ENCODE measurements at regions not wholly inside any gene's neighbourhood (a gene's known extent, or its start where the extent isn't known, plus 50 kb on each side); places are given as distances from the start of the nearest gene placed in this dataset.
"Not testable (repeated sequence)": the region's sequence is repeated elsewhere in the genome, so short reads cannot be mapped to it uniquely, and the experiment has no call there.

DNA sequence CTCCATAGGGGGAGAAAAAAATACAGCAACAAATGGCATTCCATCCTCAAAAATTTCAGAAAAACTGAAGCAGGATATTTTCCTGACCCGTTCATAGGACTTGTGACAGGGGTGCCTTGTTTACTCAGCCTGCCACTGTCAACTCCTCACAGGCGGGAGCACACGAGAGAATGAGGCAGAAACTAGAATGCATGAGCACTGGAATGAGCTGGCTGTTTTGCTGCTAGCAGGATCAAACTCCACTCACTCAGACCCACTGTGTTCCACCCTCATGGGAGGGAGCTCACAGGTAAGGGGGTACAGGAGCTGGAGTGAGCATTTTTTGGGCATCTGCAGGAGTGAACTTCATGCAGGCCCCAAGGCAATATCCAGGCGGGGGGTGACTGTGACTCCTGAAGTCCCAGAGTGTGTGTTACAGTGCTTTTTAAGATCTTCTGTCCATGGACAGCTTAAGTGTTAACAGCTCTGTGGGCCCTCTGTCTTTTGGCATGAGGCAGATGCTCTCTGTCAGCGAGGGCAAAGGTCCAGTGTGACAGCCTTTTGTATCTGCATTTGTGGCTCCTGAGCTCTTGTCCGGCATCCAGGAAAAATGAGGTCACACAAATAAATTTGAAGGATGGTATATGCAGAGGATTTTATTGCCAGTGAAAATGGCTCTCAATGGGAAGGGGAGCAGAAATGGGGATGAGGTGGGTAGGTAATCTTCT, 905.7 kb upstream of the TENM4 start:
- no peak for DNase-seq (ENCODE audit: low read depth)

DNA sequence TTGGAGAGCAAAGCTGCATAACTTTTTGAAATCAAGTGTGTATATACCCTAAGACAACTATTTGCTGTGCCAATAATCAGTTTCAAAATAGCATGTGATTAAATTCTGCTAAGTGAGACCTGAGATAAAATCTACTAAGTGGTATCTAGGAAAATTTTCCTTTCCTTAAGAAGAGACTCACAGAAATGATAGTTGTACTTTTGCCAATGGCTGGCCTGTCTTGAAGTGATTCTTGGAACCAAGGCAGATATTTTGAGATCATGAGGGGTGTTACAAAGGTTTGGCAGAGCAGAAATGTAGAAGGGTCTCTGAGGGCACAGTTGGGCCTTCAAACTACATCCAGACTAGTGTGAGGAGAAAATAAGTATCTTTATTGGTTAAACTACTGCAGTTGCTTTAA, 902.6 kb upstream of the TENM4 start:
- no peak for DNase-seq (ENCODE audit: low read depth)

DNA sequence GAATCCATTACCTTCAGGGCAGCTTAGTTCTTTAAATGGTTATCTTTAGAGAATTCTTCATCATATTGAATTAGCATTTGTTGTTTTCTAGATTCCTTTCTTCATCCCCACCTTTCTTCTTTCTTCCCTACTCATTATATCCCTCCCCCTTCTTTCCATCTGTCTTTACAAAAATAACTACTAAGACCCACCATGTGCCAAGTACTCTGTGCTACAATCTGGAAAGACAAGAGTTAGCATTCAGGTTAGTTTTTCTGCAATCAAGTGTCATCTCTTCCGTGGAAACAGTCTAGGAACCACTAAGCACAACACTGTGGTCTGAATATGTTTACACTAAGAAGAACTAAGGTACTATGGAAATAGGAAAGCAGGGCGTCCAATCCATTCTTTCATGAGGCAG, 897.4 kb upstream of the TENM4 start:
- DNase-seq (ENCODE audit: low read depth) = no peak

- no peak for DNase-seq (ENCODE audit: low read depth)
Measured at GRCh38 chr11:80331694-80332093, 890.9 kb upstream of the TENM4 start.

DNA sequence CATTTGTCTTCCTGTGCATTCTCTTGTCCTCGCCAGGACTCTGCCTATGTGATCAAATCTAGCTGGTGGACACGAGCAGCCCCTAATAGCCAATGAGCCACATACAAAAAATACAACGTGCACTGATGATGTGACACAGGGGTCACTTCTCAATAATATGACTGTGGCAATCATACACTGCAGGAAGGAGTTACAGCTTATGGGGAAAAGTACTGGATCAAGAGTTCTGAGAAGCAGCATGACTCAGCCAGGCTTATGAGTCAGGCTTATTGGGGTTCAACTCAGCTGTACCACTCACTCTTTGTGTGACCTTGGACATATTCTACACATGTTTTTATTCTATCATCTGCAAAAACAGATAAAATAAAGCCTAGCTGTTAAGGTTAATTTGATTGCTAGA, 889.4 kb upstream of the TENM4 start:
- DNase-seq (ENCODE audit: low read depth) = no peak

DNA sequence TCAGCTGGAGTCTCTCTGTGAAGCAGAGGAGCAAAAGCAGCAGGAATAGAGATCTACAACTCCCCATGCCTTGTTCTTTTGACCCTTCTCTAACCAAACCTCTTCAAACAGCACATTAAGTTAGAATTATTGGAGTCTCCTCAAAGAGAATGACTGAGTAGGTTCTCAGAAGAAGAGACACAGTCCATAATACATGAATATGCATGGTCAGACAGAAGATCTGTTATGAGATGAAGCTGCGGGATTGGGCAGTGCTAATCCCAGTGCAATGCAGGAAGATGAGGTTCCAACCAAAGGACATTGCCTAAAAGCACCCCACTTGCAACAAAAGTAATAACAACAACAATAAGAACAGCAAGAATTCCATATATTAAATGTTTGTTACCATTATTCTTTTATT, 887.9 kb upstream of the TENM4 start:
- no peak for DNase-seq (ENCODE audit: low read depth)

DNA sequence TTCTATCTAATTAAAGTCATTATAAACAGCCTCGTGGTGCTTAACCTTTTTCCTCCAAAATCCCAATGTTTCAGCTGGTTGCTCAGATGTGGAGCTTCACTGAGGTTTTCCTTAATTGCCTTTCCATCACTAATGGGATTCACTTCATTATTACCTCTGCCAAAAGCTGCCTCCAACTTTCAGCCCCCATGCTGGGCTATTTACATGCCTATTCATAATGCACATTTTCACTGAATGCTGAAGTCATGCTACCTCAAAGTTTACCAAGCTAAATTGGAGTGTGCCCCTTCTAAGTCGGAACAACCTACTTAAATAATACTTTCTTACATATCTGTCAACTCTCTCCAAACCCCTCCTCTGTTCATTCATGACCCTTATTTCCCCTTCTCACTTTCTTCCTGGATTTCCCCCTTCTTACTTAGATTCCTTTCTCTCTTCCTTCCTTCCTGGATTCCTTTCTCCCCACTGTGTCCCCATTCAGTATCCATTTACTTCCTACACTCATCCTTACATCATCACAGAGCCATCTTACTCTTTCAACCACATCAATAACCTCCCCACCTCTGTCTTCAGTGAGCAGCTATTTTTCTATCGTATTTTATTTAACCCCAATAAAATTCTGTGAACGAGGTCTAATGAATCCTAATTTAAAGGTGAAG, 887.3 kb upstream of the TENM4 start:
- no peak for DNase-seq (ENCODE audit: low read depth)

- no peak for DNase-seq (ENCODE audit: low read depth)
Measured at GRCh38 chr11:80321786-80322185, 881.0 kb upstream of the TENM4 start.

GRCh38 chr11:80320765-80321164, 879.9 kb upstream of the TENM4 start:
- DNase-seq (ENCODE audit: low read depth) = no peak

DNA sequence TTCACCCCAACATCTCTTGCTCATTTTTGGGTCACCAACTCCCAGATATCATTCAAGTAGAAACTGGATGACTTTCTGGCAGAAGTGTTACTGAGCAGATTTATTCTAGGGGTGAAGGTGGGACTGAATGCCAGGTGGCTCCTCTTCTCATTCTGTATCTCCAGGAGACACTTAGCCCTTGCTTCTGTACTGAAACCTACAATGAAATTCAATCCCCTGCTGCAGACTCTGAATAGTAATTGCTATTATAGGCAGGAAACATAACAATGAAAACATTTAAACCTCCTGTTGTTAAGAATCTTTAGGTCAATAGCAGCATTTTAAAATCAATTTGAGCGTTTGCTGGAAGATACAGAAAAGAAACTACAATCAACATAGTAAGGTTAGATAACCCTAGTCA, 879.4 kb upstream of the TENM4 start:
- DNase-seq (ENCODE audit: low read depth) = no peak

- no peak for DNase-seq (ENCODE audit: low read depth)
Measured at GRCh38 chr11:80317612-80318011, 876.8 kb upstream of the TENM4 start.

DNA sequence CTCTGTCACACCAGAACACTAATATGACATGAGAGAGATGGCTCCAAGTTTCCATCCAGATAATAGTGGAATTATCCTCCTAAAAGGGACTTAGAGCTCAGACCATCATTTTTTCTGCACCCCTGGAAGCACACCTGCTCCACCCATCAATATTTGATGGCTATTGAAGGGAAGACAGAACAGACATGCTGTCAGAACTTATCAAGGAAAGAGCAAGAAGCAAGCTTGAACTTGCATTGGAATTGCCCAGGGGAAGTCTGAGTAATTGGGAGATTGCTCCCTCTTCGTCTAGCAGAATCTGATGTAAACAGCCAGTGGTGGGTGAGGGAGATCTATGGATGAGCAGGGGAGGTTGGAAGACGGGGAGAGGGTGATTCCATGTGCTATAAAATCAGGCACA, 874.4 kb upstream of the TENM4 start:
- no peak for DNase-seq (ENCODE audit: low read depth)

- no peak for DNase-seq (ENCODE audit: low read depth)
Measured at GRCh38 chr11:80309301-80309700, 868.5 kb upstream of the TENM4 start.

DNA sequence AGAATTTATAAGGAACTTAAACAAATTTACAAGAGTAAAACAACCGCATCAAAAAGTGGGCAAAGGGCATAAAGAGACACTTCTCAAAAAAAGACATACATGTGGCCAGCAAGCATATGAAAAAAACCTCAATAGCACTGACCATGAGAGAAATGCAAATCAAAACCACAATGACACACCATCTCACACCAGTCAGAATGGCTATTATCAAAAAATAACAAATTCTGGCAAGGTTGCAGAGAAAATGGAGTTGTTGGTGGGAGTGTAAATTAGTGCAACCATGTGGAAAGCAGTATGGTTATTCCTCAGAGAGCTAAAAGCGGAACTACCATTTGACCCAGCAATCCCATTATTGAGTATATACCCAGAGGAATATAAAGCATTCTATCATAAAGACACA, 866.8 kb upstream of the TENM4 start:
- no peak for DNase-seq (ENCODE audit: low read depth)

GRCh38 chr11:80297858-80298632, 857.2 kb upstream of the TENM4 start:
- no peak for DNase-seq (ENCODE audit: low read depth)

- no peak for DNase-seq (ENCODE audit: low read depth)
Measured at GRCh38 chr11:80293293-80293692, 852.5 kb upstream of the TENM4 start.

DNA sequence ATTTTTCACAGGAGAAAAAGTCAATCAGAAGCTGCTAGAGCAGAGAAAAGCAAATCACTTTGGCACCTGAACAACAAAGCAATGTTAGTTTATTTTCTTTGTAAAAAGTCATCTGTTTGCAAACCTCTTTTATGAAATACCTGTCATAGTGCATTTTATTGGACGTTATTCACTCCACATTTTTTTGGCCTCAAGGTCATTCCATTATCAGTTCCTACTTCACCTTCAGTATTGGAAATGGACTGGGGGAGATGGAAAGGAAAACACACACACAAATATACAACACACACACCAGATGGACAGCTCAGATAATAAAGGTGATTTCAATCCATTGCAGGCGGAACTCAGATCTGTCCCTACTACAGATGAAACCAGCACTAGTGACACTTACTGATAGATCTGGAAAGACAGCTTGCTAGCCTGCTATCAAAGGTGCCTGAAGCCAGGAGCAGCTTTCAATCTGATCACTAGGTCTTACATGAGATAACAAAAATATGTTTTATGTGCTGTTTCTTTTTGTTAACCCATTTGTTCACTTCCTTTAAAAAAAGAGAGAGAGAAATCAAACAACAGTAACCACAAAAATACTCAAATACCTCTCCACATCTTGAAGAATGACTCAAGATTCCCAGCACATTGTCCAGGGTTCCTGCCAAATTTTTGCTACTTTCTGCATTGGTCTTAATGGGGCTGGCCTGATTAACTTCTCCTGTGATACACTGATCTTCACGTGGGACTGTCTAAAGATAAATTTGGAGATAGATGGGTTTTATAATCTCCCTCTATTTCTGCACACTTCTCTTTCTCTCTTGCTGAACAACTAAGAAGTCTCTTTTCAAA, 844.3 kb upstream of the TENM4 start:
- no peak for DNase-seq (ENCODE audit: low read depth)

DNA sequence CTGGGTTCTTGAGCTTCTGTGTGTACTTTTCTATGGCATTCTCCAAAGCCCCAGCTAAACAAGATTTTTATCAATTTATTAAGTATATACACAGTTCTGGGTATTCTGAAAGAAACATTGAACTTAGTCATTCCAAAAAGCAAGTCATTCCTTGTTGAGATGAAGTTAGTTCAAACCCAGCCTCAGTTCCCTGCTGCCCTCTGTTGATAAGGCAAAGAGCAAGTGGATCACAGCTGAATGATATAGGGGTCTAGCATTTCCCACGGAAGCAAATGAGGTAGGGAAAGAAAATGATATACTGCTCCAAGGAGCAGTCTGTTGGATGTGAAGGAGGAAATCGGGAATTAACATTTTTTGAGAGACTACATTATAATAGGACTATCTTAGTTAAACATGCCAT, 841.8 kb upstream of the TENM4 start:
- no peak for DNase-seq (ENCODE audit: low read depth)

DNA sequence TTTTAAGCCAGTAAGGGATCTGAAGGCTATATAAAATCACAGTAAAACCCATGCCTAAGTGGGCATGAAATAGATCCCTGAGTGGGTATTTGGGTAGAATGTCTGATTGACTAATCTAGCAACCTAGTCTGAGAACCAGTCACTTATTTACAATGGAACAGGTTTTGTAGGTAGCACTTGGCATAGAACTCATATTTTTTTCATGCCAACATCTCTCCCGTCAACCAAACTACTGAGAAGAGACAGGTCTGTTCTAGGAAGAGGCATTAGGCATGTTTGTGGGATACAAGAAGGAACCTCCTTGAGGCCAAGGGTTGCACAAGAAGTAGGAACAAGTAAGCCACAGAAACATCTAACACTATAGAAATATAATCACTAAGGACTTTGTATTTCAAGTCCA, 840.4 kb upstream of the TENM4 start:
- DNase-seq (ENCODE audit: low read depth) = no peak

GRCh38 chr11:80280737-80281136, 839.9 kb upstream of the TENM4 start:
- no peak for DNase-seq (ENCODE audit: low read depth)

DNA sequence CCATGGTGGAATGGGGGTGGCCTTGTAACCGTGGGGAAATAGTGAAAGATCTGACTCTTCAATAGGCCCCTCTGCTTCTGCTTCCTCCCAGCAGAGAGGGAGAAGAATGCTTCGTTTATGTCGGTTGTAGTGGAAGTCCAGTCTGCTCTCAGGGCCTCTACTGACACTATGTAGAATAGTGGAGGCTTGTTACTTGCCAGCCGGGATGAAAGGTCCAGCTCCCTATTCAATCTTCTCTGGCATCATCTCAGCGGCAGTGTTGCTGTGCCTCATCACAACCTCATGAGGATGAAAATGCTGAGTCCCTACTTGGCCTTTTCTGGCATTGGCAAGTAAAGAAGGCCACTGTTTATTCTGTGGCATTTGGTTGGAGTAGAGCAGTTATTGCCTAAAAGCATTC, 820.9 kb upstream of the TENM4 start:
- DNase-seq (ENCODE audit: low read depth) = no peak

DNA sequence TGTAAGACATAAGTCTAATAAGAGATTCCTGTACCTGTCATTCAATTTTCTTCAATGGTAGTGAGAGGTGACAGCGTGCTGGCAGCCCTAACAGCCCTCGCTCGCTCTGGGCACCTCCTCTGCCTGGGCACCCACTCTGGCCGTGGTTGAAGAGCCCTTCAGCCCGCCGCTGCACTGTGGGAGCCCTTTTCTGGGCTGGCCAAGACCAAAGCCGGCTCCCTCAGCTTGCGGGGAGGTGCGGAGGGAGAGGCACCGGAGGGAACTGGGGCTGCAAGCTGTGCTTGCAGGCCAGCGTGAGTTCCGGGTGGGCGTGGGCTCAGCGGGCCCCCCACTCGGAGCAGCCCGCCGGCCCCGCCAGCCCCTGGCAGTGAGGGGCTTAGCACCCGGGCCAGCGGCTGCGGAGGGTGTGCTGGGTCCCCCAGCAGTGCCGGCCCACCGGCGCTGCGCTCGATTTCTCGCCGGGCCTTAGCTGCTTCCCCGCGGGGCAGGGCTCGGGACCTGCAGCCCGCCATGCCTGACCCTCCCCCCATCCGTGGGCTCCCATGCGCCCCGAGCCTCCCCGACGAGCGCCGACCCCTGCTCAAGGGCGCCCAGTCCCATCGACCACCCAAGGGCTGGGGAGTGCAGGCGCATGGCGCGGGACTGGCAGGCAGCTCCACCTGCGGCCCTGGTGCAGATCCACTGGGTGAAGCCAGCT, 816.6 kb upstream of the TENM4 start:
- DNase-seq (ENCODE audit: low read depth) = not testable (repeated sequence)

All from activated T-cell treated with anti-CD3 and anti-CD28 coated beads for 48 hours (primary cell).